H1 (cell line): ENCODE measurements at regions not wholly inside any gene's neighbourhood (a gene's known extent, or its start where the extent isn't known, plus 50 kb on each side); places are given as distances from the start of the nearest gene placed in this dataset.

Experiments
- CTCF ChIA-PET: fragments of 300-600 bp; sonication (Branson Sonifier 250); formaldehyde crosslinking; loops from one replicate; lab custom pipeline; 2021; ENCODE audit not compliant: partially characterized antibody; lab: Charles Lee
- POLR2A ChIA-PET: fragments of 300-600 bp; sonication (Branson Sonifier 250); formaldehyde crosslinking; loops from one replicate; lab custom pipeline; 2021; ENCODE audit warnings: inconsistent platforms; ENCODE audit not compliant: partially characterized antibody; lab: Charles Lee
- DNase-seq, 2 experiments: peaks; one replicate each; pipeline versions ENCODE4 v3.0.0 to v3.0.0-alpha.2; 2010 to 2022; ENCODE audit warnings: low spot score in 2 of 2, low read depth in 1 of 2, mixed read lengths in 1 of 2
- FAIRE-seq: peaks from 2 replicates; lab custom pipeline; 2011; peaks lifted over from hg19 to GRCh38; lab: Jason Lieb, UNC
- H2AFZ ChIP-seq: 2 replicates; pipeline ENCODE4 v1.8.1; 2012; ENCODE audit warnings: low read length, inconsistent platforms
- H2AK5ac ChIP-seq: 2 replicates; pipeline ENCODE4 v1.6.1; 2013; ENCODE audit warnings: low read depth, low read length
- H2BK120ac ChIP-seq: replicated peaks from 2 replicates; pipeline ENCODE3; 2013; ENCODE audit warnings: low read depth, low read length, inconsistent platforms
- H2BK12ac ChIP-seq: 2 replicates; pipeline ENCODE4 v1.6.1; 2013; ENCODE audit warnings: low read depth, low read length
- H2BK15ac ChIP-seq: 2 replicates; pipeline ENCODE4 v1.6.1; 2013; ENCODE audit warnings: low read length
- H2BK20ac ChIP-seq: 2 replicates; pipeline ENCODE4 v1.6.1; 2013; ENCODE audit warnings: low read length
- H2BK5ac ChIP-seq: 2 replicates; pipeline ENCODE4 v1.6.1; 2013; ENCODE audit warnings: low read depth, low read length
- H3K14ac ChIP-seq: 2 replicates; pipeline ENCODE4 v1.6.1; 2013; ENCODE audit warnings: inconsistent platforms; ENCODE audit not compliant: insufficient read length
- H3K18ac ChIP-seq: 2 replicates; pipeline ENCODE4 v1.6.1; 2013; ENCODE audit warnings: low read length; ENCODE audit errors: extremely low read depth
- H3K23ac ChIP-seq: 2 replicates; pipeline ENCODE4 v1.6.1; 2013; ENCODE audit warnings: inconsistent platforms; ENCODE audit not compliant: insufficient read length
- H3K23me2 ChIP-seq: 2 replicates; pipeline ENCODE4 v1.6.1; 2013; ENCODE audit warnings: low read depth, low read length
- H3K27ac ChIP-seq: 2 replicates; pipeline ENCODE4 v1.6.1; 2011; ENCODE audit warnings: low read depth, low read length, inconsistent platforms
- H3K27me3 ChIP-seq, 4 experiments: replicated peaks in 1 of 4; 1 replicate in 1 of 4; 2 replicates in 3 of 4; pipeline versions ENCODE4 v1.6.1 to v1.8.1; 2011 to 2013; ENCODE audit warnings: low read length in 3 of 4, mild to moderate bottlenecking in 3 of 4, inconsistent platforms in 2 of 4, mixed read lengths in 2 of 4, moderate library complexity in 1 of 4; ENCODE audit not compliant: control insufficient read depth in 3 of 4, insufficient read depth in 3 of 4; ENCODE audit errors: extremely low read depth in 1 of 4
- H3K36me3 ChIP-seq, 4 experiments: 2 replicates each; pipeline versions ENCODE4 v1.6.1 to v1.8.1; 2011 to 2013; ENCODE audit warnings: mild to moderate bottlenecking in 4 of 4, low read length in 3 of 4, moderate library complexity in 2 of 4, control low read depth in 1 of 4, inconsistent platforms in 1 of 4; ENCODE audit not compliant: insufficient read depth in 4 of 4, control insufficient read depth in 2 of 4
- H3K4ac ChIP-seq: replicated peaks from 2 replicates; pipeline ENCODE3; 2013; ENCODE audit warnings: low read length, low read depth, mixed read lengths, inconsistent platforms; ENCODE audit not compliant: insufficient read length
- H3K4me1 ChIP-seq, 4 experiments: replicated peaks in 1 of 4; 1 replicate in 1 of 4; 2 replicates in 3 of 4; pipeline versions ENCODE4 v1.6.1 to v1.8.1; 2011 to 2013; ENCODE audit warnings: low read length in 3 of 4, inconsistent platforms in 2 of 4, mixed read lengths in 1 of 4; ENCODE audit not compliant: insufficient read depth in 4 of 4, control insufficient read depth in 3 of 4
- H3K4me2 ChIP-seq, 2 experiments: 2 replicates each; pipeline versions ENCODE4 v1.6.1 to v1.8.1; 2011 to 2013; ENCODE audit warnings: low read depth in 2 of 2, low read length in 2 of 2, control low read depth in 1 of 2, inconsistent platforms in 1 of 2, mild to moderate bottlenecking in 1 of 2; ENCODE audit not compliant: insufficient read depth in 1 of 2
- H3K4me3 ChIP-seq, 4 experiments: fragments of 200-600, 300-600 bp in 1 of 4; sonication (generic), shearing (Covaris generic), sonication (Bioruptor Twin) in 1 of 4; 2 replicates each; pipeline versions ENCODE4 v1.5.1 to v1.8.1; 2011 to 2016; ENCODE audit warnings: low read length in 4 of 4, low read depth in 3 of 4, control low read depth in 2 of 4, inconsistent platforms in 2 of 4, mild to moderate bottlenecking in 2 of 4, mixed read lengths in 1 of 4, moderate library complexity in 1 of 4; ENCODE audit not compliant: insufficient read depth in 2 of 4; ENCODE audit errors: extremely low read depth in 1 of 4
- H3K56ac ChIP-seq: replicated peaks from 2 replicates; pipeline ENCODE3; 2013; ENCODE audit warnings: low read depth, mild to moderate bottlenecking, mixed read lengths, low read length, inconsistent platforms; ENCODE audit not compliant: insufficient read length
- H3K79me1 ChIP-seq: 2 replicates; pipeline ENCODE4 v1.6.1; 2013; ENCODE audit warnings: low read depth, low read length, control low read depth
- H3K79me2 ChIP-seq, 2 experiments: 2 replicates each; pipeline versions ENCODE4 v1.6.1 to v1.8.1; 2012 to 2013; ENCODE audit warnings: low read length in 2 of 2, mild to moderate bottlenecking in 2 of 2, inconsistent platforms in 1 of 2; ENCODE audit not compliant: insufficient read depth in 2 of 2, control insufficient read depth in 1 of 2
- H3K9ac ChIP-seq, 4 experiments: replicated peaks in 1 of 4; 1 replicate in 1 of 4; 2 replicates in 3 of 4; pipeline versions ENCODE4 v1.6.1 to v1.8.1; 2011 to 2013; ENCODE audit warnings: low read depth in 3 of 4, low read length in 3 of 4, control low read depth in 2 of 4, mild to moderate bottlenecking in 2 of 4, moderate library complexity in 2 of 4, inconsistent platforms in 1 of 4; ENCODE audit errors: extremely low read depth in 1 of 4
- H3K9me3 ChIP-seq, 2 experiments: 2 replicates each; pipeline versions ENCODE4 v1.6.1 to v1.8.1; 2012 to 2013; ENCODE audit warnings: mild to moderate bottlenecking in 2 of 2, moderate library complexity in 2 of 2, control low read depth in 1 of 2, inconsistent platforms in 1 of 2, low read depth in 1 of 2, low read length in 1 of 2, mixed read lengths in 1 of 2; ENCODE audit not compliant: insufficient read depth in 2 of 2
- H4K20me1 ChIP-seq, 2 experiments: replicated peaks in 1 of 2; 2 replicates each; pipeline versions ENCODE3 to v1.8.1; 2011 to 2013; ENCODE audit warnings: inconsistent platforms in 2 of 2, low read length in 2 of 2, mild to moderate bottlenecking in 1 of 2; ENCODE audit not compliant: insufficient read depth in 2 of 2, control insufficient read depth in 1 of 2
- H4K5ac ChIP-seq: 2 replicates; pipeline ENCODE4 v1.6.1; 2013; ENCODE audit warnings: low read length, low read depth, mixed read lengths, inconsistent platforms; ENCODE audit not compliant: insufficient read length
- H4K8ac ChIP-seq: 2 replicates; pipeline ENCODE4 v1.8.0; 2013; ENCODE audit warnings: mild to moderate bottlenecking, moderate library complexity, low read length, inconsistent platforms; ENCODE audit not compliant: insufficient read depth; ENCODE audit errors: extremely low read depth
- H4K91ac ChIP-seq: replicated peaks from 2 replicates; pipeline ENCODE3; 2013; ENCODE audit warnings: low read length, mixed read lengths, inconsistent platforms; ENCODE audit not compliant: insufficient read length
- ATF2 ChIP-seq: IDR thresholded peaks from 2 replicates; pipeline ENCODE4 v1.6.1; 2012; ENCODE audit warnings: low read length, inconsistent platforms
- CEBPB ChIP-seq: IDR thresholded peaks from 2 replicates; pipeline ENCODE4 v1.6.1; 2012; ENCODE audit warnings: low read depth, low read length
- CHD2 ChIP-seq: IDR thresholded peaks from 2 replicates; pipeline ENCODE4 v1.6.1; 2012; ENCODE audit warnings: low read length, improper control_type of control experiment
- EP300 ChIP-seq, 2 experiments: IDR thresholded peaks; 1 replicate in 1 of 2; 2 replicates in 1 of 2; pipeline ENCODE4 v1.6.1; 2011 to 2012; ENCODE audit warnings: low read depth in 2 of 2, low read length in 2 of 2, mild to moderate bottlenecking in 2 of 2, borderline replicate concordance in 1 of 2, inconsistent platforms in 1 of 2, moderate library complexity in 1 of 2
- JUN ChIP-seq: IDR thresholded peaks from 2 replicates; pipeline ENCODE4 v1.6.1; 2011; ENCODE audit warnings: low read depth, mild to moderate bottlenecking, improper control_type of control experiment, low read length
- RAD21 ChIP-seq, 2 experiments: IDR thresholded peaks in 1 of 2; conservative IDR thresholded peaks in 1 of 2; 2 replicates each; pipeline ENCODE4 v1.6.1; 2011; ENCODE audit warnings: low read depth in 2 of 2, low read length in 2 of 2, improper control_type of control experiment in 1 of 2, inconsistent platforms in 1 of 2, mild to moderate bottlenecking in 1 of 2, moderate library complexity in 1 of 2
- SP2 ChIP-seq: IDR thresholded peaks from 2 replicates; pipeline ENCODE4 v1.6.1; 2012; ENCODE audit warnings: mild to moderate bottlenecking, low read length, inconsistent platforms
- WGBS, 2 experiments: shearing (Covaris generic) in 1 of 2; methylation state at CpG; one replicate each; pipeline versions ENCODE4 v1.1.6 to v1.1.7; 2013 to 2015; ENCODE audit warnings: low lambda C conversion rate in 2 of 2, mixed read lengths in 2 of 2, inconsistent platforms in 1 of 2, low coverage in 1 of 2, missing lambda C conversion rate in 1 of 2; ENCODE audit not compliant: insufficient replicate concordance in 2 of 2, insufficient coverage in 1 of 2, insufficient read length in 1 of 2; ENCODE audit errors: extremely low coverage in 1 of 2, missing lambda C conversion rate in 1 of 2; 5-methylcytosine and 5-hydroxymethylcytosine counted together

GRCh38 chr7:126236261-126236660 lies 1016.5 kb downstream of the GRM8 start:
- Histone ChIP-seq H3K4me2 (no peak overlapping the region), H2BK15ac (no peak overlapping the region), H3K56ac (no peak overlapping the region), H3K14ac (no peak overlapping the region), H3K79me1 (no peaks in the 10 kb centered on the region), H4K91ac (no peak overlapping the region), H3K9ac (no peak overlapping the region), H3K79me2 (no peaks in the 10 kb centered on the region), H2BK120ac (no peak overlapping the region), H3K18ac (no peak overlapping the region), H2AK5ac (no peak overlapping the region), H3K27ac (no peak overlapping the region), H3K4me1 (no peaks in the 10 kb centered on the region), H4K5ac (no peak overlapping the region), H2BK12ac (no peak overlapping the region), H3K36me3 (no peaks in the 10 kb centered on the region), H3K9me3 (peaks cover 0 to 1% of the 10 kb centered on the region in 2 experiments; a peak in 1 of 4 replicates), H4K8ac (no peak overlapping the region), H3K4ac (no peak overlapping the region), H4K20me1 (no peaks in the 10 kb centered on the region), H2BK20ac (no peak overlapping the region), H2BK5ac (no peak overlapping the region), H3K27me3 (no peaks in the 10 kb centered on the region), H3K23me2 (no peaks in the 10 kb centered on the region), H2AFZ (no peak overlapping the region), H3K4me3 (no peak overlapping the region), H3K23ac (no peak overlapping the region)
- no peak for FAIRE-seq
- POLR2A ChIA-PET, result no interaction called here
- no peak for DNase-seq
- CTCF ChIA-PET, result no interaction called here
- WGBS, 2 experiments, result 94% methylated on average over 5 of the region's 5 CpGs; no CpG with 5 or more reads in 1 of the 2 experiments
- TF ChIP-seq JUN, result no peak
- TF ChIP-seq ATF2, result no peak
- no peak for TF ChIP-seq RAD21 (IDR thresholded peaks at IDR 0.05 in 1 of 2, conservative IDR thresholded peaks at IDR 0.05 in 1 of 2; ENCODE audit: low read depth in 2 of 2, low read length in 2 of 2)
- TF ChIP-seq CHD2, result no peak
- TF ChIP-seq EP300 (IDR thresholded peaks at IDR 0.05; ENCODE audit: borderline replicate concordance in 1 of 2, low read depth in 2 of 2, low read length in 2 of 2), result no peak
- no peak for TF ChIP-seq SP2
- TF ChIP-seq CEBPB, result no peak
